Activated CD4-positive, alpha-beta T cell treated with anti-CD3 and anti-CD28 coated beads for 48 hours (primary cell): ENCODE measurements at regions not wholly inside any gene's neighbourhood (a gene's known extent, or its start where the extent isn't known, plus 50 kb on each side); places are given as distances from the start of the nearest gene placed in this dataset.

Experiments
- DNase-seq: peaks from one replicate; pipeline ENCODE4 v3.0.0-alpha.2; 2020

DNA sequence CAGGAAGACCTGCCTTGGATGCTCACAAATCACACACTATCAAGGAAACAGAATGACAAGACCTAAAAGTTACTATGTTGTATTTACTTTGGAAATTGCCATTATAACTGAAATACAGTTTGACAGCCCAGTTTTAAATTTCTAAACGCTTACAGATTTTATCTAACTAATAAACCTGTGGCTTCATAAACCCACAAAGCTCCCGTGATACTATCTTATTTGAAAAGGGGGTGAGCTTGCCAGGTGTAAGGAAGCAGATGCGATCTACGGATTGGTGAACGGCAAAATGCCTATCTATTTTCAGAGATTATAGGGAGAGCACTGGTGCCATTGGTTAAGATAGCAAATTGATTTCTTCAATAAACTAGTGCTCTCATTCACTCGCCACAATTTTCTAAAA, 485.5 kb downstream of the BCAT1 start:
- DNase-seq: no peak

DNA sequence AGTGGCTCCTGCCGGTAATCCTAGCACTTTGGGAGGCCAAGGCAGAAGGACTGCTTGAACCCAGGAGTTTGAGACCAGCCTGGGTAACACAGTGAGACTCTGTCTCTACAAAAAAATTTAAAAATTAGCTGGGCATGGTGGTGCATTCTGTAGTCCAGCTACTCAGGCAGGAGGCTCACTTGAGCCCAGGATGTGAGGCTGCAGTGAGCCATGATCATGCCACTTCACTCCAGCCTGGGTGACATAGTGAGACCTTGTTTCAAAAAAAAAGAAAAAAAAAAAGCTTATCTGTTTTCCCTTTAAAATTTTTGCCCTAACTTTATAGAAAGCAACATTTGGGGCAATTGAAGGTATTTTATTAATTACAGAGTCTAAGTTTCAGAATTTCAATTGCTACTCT, 486.0 kb downstream of the BCAT1 start:
- DNase-seq: no peak

DNA sequence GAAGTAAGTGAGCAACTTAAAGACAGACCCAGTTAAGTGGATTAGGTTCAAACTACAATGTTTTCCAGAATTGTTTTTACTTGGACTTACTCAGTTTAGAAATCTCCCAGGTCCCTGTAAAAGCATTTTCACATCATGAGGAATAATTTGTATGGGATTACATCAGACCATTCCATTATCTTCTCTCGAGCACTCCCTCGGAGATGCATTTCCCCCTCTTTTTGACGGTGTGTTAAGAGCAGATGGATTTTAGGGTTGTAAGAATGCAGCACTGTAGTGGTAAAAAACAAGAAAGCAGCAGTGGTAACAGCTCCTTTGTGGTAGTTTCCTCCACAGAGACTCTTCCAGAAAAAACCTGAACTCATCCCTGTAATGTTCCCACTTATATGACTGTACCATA, 488.4 kb downstream of the BCAT1 start:
- no peak for DNase-seq

DNA sequence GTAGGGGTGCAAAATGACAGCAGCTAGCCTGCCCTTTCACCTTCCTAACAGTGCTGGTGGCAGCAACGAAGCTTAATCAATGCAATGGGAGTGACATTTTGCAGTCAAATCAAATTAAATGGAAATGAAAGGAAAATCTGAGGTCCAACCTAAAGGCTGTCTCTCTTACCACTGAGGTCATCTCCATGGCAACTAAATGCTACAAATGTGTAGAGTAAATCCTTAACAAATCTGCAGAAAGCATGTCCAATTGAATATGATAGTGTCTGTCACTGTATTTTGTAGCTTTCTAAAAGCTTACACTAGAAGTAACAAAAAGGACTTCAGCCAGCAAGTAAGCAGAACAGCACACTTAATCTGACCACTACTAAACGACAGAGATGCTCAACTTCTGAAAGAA, 488.8 kb downstream of the BCAT1 start:
- DNase-seq: no peak

DNA sequence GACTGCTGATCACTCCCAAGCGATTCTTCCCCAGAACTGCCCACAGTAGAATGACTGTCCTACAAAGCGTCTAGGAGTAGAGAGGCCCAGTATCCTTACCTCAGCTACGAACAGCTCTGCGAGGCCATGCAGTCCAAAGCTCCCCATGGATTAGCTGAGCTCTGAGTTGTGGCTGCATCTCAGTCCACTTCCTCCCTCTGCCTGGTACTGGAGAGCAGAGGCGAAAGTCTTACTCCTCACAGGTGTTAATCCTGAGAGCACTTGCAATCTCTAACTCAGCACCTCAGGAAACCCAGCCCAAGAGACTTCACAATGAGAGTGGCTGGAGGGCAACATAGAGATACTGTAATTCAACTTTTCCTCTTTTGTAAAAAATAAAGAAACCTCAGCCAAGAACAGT, 493.1 kb downstream of the BCAT1 start:
- no peak for DNase-seq

DNA sequence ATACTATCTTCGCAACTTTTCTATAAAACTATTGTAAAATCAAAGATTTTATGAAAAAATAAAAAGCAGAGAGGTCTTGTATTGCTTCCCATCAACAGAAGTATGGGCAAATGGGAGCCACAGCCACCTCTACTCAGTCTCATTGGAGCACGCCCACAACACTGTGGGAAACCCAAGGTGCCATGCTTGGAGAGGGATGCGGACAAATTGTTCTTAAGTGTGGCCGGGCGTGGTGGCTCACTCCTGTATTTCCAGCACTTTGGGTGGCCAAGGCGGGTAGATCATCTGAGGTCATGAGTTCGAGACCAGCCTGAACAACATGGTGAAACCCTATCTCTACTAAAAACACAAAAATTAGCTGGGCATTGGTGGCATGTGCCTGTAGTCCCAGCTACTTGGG, 498.2 kb upstream of the SOX5 start:
- DNase-seq: no peak

DNA sequence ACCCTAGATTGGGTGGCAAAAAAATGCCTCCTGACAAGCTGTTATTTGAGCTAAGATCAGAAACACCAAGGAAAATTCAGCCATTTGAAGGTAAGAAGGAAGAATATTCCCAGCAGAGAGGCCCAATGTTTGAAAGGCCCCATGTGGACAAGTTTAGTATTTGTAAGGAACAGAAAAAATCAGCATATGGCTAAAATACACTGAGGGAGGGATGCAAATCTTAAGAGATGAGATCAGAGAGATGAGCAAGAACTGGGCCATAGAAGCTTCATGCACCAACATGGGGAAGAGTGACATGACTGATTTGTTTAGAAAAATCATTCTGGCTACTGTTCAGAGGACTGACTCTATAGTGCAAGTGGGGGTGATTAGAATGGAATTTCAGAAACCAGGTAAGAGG, 496.8 kb upstream of the SOX5 start:
- no peak for DNase-seq

DNA sequence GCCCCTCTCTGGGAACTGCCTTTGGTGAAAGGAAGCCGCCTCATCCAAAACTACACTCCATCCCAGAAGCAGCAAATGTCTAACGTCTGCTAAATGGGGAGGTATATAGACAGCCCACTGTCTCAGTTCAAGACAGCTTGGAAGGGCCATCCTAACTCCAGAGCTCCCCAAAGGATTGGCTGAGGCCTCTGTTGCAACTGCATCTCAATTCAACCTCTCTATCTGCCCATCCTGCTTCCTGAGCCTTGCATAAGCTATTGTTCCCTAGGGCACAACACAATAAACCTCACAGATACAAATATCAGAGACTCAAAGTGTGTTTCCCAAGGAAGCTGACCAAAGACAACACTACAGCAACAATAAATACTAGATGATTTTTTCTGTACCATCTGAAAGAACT, 495.2 kb upstream of the SOX5 start:
- DNase-seq: no peak

DNA sequence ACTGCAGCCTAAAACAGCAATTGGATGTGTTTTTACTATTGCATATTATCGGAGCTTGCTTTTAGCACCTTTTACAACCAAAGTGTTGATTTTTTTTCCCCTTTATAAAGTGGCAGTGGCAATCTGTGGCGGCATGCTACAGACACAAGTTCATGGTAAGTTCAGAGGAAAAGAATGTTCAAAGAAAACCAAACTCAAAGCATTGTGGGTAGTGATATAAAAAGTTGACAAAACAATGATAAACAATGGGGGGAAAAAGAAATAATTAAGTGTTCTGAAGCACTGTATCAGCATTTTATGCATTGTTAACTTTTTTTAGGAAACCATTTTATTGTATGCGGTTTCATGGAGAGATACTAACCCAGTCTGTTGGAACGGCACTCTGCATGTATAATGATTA, 492.0 kb upstream of the SOX5 start:
- DNase-seq: no peak

DNA sequence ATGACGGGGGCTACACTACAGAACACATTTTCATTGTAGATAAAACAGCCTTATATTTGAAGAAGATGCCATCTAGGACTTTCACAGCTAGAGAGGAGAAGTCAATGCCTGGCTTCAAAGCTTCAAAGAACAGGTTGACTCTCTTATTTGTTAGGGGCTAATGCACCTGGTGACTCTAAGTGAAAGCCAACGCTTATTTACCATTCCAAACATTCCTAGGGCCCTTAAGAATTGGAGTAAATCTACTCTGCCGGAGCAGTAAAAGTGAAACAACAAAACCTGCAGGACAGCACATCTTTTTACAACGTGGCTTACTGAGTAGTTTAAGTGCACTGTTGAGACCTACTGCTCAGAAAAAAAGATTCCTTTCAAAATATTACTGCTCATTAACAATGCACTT, 487.2 kb upstream of the SOX5 start:
- no peak for DNase-seq

DNA sequence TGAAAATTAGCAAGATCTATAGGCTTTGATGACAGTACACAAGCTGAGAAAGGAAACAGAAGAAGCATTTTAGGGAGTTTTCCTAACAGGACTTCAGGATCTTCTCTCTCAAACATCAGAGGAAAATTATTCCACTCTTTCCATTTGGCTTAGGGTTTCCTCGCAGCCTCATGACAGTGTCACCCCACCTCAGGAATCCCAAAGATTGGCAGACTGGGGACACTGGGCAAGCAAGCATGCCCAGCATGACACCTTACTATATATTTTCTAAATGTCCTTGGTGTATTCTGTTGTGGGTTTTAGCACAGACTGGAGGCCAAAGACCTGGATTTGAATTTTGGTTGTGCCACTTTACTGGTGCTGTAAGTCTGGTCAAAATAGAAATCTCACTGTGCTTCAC, 482.4 kb upstream of the SOX5 start:
- DNase-seq: no peak

DNA sequence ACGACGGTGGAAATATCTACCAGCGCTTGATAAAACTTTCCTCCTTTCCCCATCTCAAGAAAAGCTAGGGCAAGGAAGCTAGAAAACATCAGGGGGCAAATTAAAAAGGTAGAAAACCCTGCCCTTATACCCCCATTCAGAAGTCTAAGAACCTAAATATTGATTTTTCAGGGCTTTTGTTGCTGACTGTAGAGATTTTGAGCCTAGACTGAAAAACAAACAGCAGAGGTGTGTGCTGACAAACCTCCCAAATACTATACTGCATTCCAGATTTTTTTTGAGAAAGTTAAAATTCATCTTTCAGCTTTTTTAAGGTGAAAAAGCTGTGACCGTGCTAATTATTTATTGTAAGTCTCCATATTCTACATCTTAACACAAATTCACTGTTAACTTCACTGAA, 478.3 kb upstream of the SOX5 start:
- DNase-seq: no peak

DNA sequence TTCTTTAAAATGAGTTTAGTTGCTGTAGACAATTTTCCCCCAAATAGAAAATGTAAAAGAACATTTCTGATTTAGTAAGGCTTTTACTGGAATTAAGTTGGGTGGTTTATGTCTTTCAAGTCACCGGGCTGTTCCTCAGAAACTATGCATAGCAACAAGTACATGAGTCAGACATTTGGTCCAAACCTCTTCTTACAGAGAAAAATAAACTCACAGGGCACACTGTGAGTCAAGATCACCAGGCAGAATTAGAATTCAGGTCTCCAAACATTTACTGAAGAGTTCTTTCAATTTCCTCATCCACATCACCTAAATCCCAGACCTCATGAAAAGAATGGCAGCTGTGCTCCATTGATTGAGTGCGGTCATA, 476.1 kb upstream of the SOX5 start:
- DNase-seq: no peak

DNA sequence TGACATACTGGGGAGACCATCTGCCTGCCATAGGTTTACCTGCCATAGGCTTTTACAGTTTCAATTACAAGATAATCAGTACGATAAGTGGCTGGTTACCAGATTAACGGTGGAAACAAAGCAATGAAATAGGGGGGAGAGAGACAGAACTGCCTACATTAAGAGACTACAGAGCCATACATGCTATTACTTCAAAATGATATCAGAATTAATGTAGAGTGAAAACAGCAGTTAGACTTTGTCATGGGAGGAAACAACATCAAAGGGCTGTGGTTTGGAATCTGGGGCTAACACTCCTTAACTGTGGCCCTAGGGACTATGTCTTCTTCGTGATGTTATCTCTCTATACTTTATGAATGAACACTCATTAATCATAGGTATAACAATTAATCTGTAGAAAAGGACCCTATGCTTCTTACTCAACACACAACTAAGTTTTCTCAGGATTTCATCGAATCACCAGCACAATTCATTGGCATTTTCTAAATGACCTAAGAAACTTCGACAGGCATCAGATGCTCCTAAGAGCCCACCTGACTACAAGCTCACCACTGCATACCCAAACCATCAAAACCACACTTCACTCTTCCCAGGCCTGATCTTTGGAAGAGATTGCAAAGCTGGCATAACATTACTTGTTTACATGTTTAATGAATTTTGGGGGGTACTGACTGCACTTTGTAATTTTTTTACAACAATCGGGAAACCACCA, 475.6 kb upstream of the SOX5 start:
- DNase-seq: no peak

DNA sequence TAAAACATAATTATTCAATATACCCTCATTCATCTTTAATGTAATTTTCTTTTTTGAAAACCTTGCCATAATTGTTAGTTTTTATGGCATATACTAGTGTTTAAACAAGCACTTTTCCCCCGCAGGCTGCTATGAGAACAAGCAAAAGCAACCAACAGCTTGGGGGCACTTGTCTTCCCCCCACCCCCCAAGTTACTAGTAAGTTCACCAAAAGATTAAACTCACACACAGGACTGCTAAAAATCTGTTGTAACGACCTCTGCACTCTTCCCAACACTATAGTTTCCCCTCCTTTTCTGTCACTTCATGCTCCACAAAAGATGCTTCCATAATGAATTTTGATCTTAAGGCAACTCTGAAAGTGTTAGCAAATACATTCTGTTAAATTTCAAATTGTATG, 474.9 kb upstream of the SOX5 start:
- no peak for DNase-seq

DNA sequence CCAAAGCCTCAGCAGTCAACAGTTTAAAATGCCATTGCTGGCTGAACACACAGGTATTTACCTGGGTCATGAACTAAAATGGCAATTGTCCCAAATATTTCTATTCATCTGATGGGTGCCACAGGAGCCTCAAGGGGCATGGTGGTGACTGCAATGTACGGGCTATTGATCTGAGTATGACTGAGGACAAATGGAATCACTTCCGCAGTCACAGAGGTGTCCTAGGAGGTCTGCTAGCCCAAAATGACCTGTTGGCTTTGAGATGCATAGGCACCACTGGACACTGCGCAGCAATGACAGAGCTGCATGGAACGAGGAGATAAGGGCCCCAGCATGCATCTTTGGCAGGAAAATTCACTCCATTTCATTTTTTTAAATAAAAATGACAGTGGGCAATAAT, 474.1 kb upstream of the SOX5 start:
- DNase-seq: no peak

DNA sequence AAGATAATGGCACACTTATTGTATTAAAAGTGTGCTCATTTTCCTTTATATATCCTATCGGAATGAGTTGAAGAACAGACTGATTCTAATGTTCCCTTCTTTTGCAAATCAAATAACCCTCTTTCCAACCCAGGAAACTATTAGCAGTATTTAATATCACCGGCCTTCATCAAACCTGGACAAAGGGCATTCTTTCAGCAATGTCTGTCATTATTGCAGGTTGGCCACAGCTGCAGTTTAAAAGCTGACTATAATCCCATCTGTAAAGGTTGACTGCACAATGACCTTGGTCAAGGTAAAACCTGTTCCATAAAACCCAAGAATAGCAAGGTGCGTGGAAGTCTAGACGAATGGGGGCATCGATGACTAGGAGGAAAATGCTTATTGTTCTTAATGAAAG, 472.3 kb upstream of the SOX5 start:
- DNase-seq: no peak

DNA sequence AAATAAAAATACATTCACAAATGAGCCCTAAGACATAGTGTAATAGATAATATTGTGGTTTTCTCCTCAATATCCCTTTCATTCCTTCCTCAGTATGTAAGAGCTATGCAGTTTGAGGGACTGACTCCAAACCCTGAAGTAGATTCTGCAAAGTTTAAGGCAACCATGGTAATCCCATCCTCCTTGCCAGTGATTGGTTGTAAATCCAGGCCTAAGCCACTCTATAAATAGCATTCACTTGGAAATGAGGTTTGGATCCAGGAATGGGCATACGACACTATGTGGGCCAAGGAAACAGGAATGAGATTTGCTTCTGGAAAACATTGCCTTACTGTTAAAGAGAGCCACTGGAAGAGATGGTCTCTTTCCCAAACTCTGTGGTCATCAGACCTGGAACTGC, 468.7 kb upstream of the SOX5 start:
- DNase-seq: no peak

DNA sequence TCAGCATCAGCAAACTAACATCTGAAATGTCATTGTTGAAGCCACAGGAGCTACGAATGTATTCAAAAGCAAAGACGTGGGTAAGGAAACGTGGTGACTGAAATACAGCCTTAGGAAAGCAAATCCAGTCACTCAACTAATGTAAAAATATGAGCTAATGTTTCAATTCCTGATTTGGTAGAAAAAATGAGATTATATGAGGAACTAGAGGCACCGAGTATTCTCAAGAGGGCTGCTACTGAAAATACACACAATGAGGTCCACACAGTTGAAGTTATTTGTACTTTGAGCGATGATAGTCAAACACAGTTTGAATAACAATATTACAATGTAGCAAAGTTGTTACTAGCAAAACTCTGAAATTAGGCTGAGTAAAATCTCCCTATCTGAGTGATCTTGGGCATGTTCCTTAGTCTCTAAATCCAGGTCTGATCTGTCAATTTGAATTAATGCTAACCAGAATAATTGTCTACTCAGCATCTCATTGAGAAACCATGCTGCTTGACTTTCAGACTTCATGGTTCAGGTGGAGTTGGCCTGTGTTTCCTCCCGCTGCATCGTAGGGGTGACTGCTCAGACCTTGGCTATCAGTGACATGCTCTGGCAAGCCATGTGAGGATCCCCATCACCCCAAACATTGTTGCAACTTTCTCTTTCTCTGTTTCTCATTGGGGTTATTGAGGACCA, 467.1 kb upstream of the SOX5 start:
- no peak for DNase-seq

DNA sequence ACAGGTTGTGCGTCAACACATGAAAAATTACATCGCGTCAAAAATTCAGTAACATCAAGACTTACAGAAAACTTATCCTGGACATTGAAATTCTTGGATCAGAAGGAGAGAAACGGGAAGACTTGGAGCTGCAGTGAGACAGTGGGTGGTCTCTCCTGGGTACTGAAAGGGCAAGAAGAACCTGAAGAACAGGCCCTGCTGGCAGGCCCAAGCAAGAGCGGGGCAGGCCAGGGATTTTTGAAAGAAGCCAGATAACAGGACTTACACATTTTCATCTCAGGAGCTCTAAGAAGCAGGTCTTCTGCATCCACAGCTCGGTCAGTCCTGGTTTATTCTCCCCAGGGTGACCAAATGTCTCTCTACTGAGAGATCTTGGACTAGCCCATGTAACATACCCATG, 466.5 kb upstream of the SOX5 start:
- DNase-seq: no peak

DNA sequence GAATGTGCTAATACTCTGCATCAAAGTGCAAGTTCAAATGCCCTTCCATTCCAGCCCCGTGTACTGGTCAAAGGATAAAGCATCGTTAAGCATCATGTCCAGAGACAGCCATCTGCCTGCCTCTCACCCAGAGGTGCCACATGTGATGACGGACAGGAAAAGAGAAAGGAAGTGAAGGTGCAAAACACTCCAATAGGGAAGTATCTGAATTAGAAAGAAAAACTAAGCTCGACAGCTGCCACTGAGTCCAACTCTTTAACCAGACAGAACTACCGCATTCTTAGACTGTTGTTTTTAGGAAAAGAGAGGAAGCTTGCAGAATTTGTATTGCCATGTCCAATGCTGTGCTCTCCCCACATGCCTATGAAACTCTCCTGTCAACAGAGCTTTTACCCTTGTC, 465.0 kb upstream of the SOX5 start:
- no peak for DNase-seq

DNA sequence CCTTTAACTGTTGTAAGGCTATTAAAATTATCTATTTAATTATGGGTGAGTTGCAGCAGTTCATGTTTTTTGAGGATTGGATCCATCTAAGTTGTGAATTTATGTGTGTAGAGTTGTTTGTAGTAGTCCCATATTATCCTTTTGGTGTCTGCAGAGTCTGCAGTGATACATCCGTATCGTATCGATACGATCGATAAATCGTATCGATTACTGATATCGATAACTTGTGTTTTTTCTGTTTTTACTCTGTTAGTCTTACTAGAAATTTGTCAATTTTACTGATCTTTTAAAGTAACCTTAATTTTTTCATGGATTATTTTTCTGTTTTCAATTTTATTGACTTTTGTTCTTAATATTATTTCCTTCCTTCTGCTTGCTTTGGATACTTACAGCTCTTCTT, 462.5 kb upstream of the SOX5 start:
- no peak for DNase-seq

DNA sequence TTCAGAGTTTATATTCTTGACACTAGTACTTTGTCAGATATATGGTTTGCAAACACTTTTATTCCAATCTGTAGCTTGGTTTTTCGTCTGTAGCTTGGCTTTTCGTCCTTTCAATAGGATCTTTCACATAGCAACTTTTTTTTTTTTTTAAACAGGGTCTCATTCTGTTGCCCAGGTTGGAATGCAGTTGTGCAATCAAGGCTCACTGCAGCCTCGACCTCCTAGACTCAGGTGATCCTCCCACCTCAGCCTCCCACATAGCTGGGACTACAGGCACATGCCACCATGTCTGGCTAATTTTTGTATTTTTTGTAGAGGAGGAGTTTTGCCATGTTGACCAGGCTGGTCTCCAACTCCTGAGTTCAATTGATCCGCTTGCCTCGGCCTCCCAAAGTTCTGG, 460.4 kb upstream of the SOX5 start:
- no peak for DNase-seq

DNA sequence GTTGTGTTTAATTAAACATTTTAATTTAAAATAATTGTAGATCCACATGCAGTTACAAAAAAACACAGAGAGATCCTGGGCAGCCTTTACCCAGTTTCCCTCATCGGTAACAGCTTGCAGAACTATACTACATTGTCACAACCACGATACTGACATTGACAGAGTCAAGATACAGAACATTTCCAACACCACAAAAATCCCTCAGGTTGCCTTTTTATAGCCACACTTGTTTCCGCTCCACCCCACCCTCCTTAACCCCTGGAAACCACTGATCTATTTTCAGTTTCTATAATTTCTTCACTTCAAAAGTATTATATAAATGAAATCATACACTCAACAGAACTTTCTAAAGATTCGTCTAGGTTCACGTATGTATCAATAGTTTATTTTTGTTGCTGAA, 458.8 kb upstream of the SOX5 start:
- no peak for DNase-seq

DNA sequence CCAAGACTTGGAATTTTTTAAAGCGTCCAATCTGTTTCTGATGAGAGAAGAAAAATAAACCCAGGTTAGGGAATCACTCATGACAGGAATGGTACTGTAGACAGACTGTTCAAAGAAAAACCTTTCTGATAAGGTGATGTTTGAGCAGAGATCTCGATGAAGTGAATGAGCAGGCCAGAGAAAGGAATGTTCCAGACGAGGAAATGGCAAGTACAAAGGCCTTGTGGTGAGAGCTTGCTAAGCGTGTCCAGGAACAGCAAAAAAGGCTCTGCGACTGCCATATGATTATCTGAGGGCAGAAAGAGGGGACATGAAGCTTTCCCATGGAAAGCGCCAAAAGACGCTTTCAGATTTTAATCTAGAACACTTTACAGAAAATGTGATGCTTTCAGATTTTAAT, 458.4 kb upstream of the SOX5 start:
- no peak for DNase-seq
